HEK293 (cell line): ENCODE measurements at regions not wholly inside any gene's neighbourhood (a gene's known extent, or its start where the extent isn't known, plus 50 kb on each side); places are given as distances from the start of the nearest gene placed in this dataset.

Experiments used
- CTCF ChIA-PET: fragments of 350-600 bp; formaldehyde crosslinking; extraction: SDS; loops from one replicate; lab custom pipeline; 2021; ENCODE audit warnings: antibody characterized with exemption; lab: Yijun Ruan, JAX
- POLR2A ChIA-PET: fragments of 300-600 bp; formaldehyde crosslinking; extraction: SDS; loops from one replicate; lab custom pipeline; 2020; ENCODE audit warnings: antibody characterized with exemption, inconsistent platforms; lab: Yijun Ruan, JAX
- H3K27ac ChIP-seq: fragments of 200-500 bp; sonication (Bioruptor generic); 2 replicates; pipeline ENCODE4 v1.5.1; 2014; ENCODE audit warnings: low read depth, low read length, control low read depth, inconsistent platforms; ENCODE audit errors: extremely low read depth
- H3K36me3 ChIP-seq, 2 experiments: fragments of 200-500 bp in 1 of 2; sonication (Bioruptor generic) in 1 of 2; 1 replicate in 1 of 2; 2 replicates in 1 of 2; pipeline ENCODE4 v1.5.1; 2014 to 2017; ENCODE audit warnings: inconsistent platforms in 2 of 2, low read length in 2 of 2; ENCODE audit not compliant: control insufficient read depth in 2 of 2, insufficient read depth in 1 of 2
- H3K4me1 ChIP-seq: fragments of 200-500 bp; sonication (Bioruptor generic); 2 replicates; pipeline ENCODE4 v1.5.1; 2014; ENCODE audit warnings: mild to moderate bottlenecking, low read length, inconsistent platforms; ENCODE audit not compliant: control insufficient read depth, insufficient read depth
- H3K4me3 ChIP-seq: 2 replicates; pipeline ENCODE4 v1.5.1; 2011; ENCODE audit warnings: low read depth, mild to moderate bottlenecking, control low read depth, low read length, moderate library complexity
- H3K9me3 ChIP-seq: fragments of 200-500 bp; sonication (Bioruptor generic); 2 replicates; pipeline ENCODE4 v1.5.1; 2014; ENCODE audit warnings: low read depth, low read length, inconsistent platforms; ENCODE audit not compliant: control insufficient read depth, insufficient read depth
- FEZF1 ChIP-seq: fragments of 450-650 bp; formaldehyde crosslinking; IDR thresholded peaks from 2 replicates; pipeline ENCODE4 v1.5.1; 2016; ENCODE audit warnings: missing biosample characterization, missing genetic modification characterization
- INSM2 ChIP-seq: fragments of 450-650 bp; formaldehyde crosslinking; IDR thresholded peaks from 2 replicates; pipeline ENCODE4 v1.5.1; 2016; ENCODE audit warnings: missing biosample characterization, missing genetic modification characterization
- KLF1 ChIP-seq: fragments of 450-650 bp; formaldehyde crosslinking; IDR thresholded peaks from 2 replicates; pipeline ENCODE4 v1.5.1; 2016; ENCODE audit warnings: missing biosample characterization, missing genetic modification characterization
- MYNN ChIP-seq: fragments of 450-650 bp; formaldehyde crosslinking; IDR thresholded peaks from 2 replicates; pipeline ENCODE4 v1.5.1; 2016; ENCODE audit warnings: missing biosample characterization, missing genetic modification characterization, borderline replicate concordance
- MZF1 ChIP-seq: fragments of 450-650 bp; formaldehyde crosslinking; IDR thresholded peaks from 2 replicates; pipeline ENCODE4 v1.5.1; 2017; ENCODE audit warnings: missing biosample characterization, missing genetic modification characterization, borderline replicate concordance
- PBX3 ChIP-seq: sonication (generic); formaldehyde crosslinking; IDR thresholded peaks from 2 replicates; pipeline ENCODE4 v1.8.1; 2022; ENCODE audit warnings: mild to moderate bottlenecking, moderate library complexity, missing genetic modification reagents
- SCRT2 ChIP-seq: fragments of 450-650 bp; formaldehyde crosslinking; IDR thresholded peaks from 2 replicates; pipeline ENCODE4 v1.5.1; 2016; ENCODE audit warnings: missing biosample characterization, missing genetic modification characterization
- SETDB1 ChIP-seq: IDR thresholded peaks from one replicate; pipeline ENCODE4 v1.6.1; 2017; ENCODE audit warnings: mild to moderate bottlenecking, low read length, moderate library complexity, mixed read lengths; ENCODE audit not compliant: insufficient read length
- WT1 ChIP-seq: fragments of 450-650 bp; formaldehyde crosslinking; IDR thresholded peaks from 2 replicates; pipeline ENCODE4 v1.5.1; 2016; ENCODE audit warnings: missing biosample characterization, missing genetic modification characterization
- ZBTB10 ChIP-seq: fragments of 450-650 bp; formaldehyde crosslinking; IDR thresholded peaks from 2 replicates; pipeline ENCODE4 v1.5.1; 2016; ENCODE audit warnings: missing biosample characterization, missing genetic modification characterization
- ZBTB17 ChIP-seq: fragments of 450-650 bp; formaldehyde crosslinking; IDR thresholded peaks from 2 replicates; pipeline ENCODE4 v1.5.1; 2016; ENCODE audit warnings: missing biosample characterization, missing genetic modification characterization
- ZBTB20 ChIP-seq: fragments of 450-650 bp; formaldehyde crosslinking; IDR thresholded peaks from 2 replicates; pipeline ENCODE4 v1.5.1; 2016; ENCODE audit warnings: missing biosample characterization, missing genetic modification characterization
- ZBTB8A ChIP-seq: fragments of 450-650 bp; formaldehyde crosslinking; IDR thresholded peaks from 2 replicates; pipeline ENCODE4 v1.5.1; 2016; ENCODE audit warnings: missing biosample characterization, missing genetic modification characterization
- ZNF114 ChIP-seq: fragments of 450-650 bp; formaldehyde crosslinking; IDR thresholded peaks from 2 replicates; pipeline ENCODE4 v1.5.0; 2017; ENCODE audit warnings: missing biosample characterization, missing genetic modification characterization
- ZNF132 ChIP-seq: fragments of 450-650 bp; formaldehyde crosslinking; IDR thresholded peaks from 2 replicates; pipeline ENCODE4 v1.5.1; 2017; ENCODE audit warnings: missing biosample characterization, missing genetic modification characterization, borderline replicate concordance
- ZNF184 ChIP-seq: fragments of 450-650 bp; IDR thresholded peaks from 2 replicates; pipeline ENCODE4 v1.5.1; 2018; ENCODE audit warnings: missing biosample characterization, mild to moderate bottlenecking, missing genetic modification characterization
- ZNF19 ChIP-seq: fragments of 450-650 bp; formaldehyde crosslinking; IDR thresholded peaks from 2 replicates; pipeline ENCODE4; 2016; ENCODE audit warnings: missing biosample characterization, missing genetic modification characterization, low read depth
- ZNF416 ChIP-seq: fragments of 450-650 bp; formaldehyde crosslinking; IDR thresholded peaks from 2 replicates; pipeline ENCODE4 v1.5.1; 2016; ENCODE audit warnings: missing biosample characterization, missing genetic modification characterization
- ZNF426 ChIP-seq: fragments of 450-650 bp; formaldehyde crosslinking; IDR thresholded peaks from 2 replicates; pipeline ENCODE4 v1.5.1; 2017; ENCODE audit warnings: missing biosample characterization, missing genetic modification characterization, mild to moderate bottlenecking, inconsistent platforms, moderate library complexity
- ZNF561 ChIP-seq: fragments of 450-650 bp; IDR thresholded peaks from 2 replicates; pipeline ENCODE4 v1.5.1; 2018; ENCODE audit warnings: missing biosample characterization, missing genetic modification characterization, borderline replicate concordance
- ZNF571 ChIP-seq: fragments of 450-650 bp; formaldehyde crosslinking; IDR thresholded peaks from 2 replicates; pipeline ENCODE4 v1.5.0; 2017; ENCODE audit warnings: missing biosample characterization, missing genetic modification characterization
- ZNF629 ChIP-seq: fragments of 450-650 bp; formaldehyde crosslinking; IDR thresholded peaks from 2 replicates; pipeline ENCODE4 v1.5.1; 2017; ENCODE audit warnings: missing biosample characterization, missing genetic modification characterization
- ZNF654 ChIP-seq: fragments of 450-650 bp; formaldehyde crosslinking; IDR thresholded peaks from 2 replicates; pipeline ENCODE4 v1.5.1; 2016; ENCODE audit warnings: low read depth, missing biosample characterization, missing genetic modification characterization
- ZNF792 ChIP-seq: fragments of 450-650 bp; formaldehyde crosslinking; IDR thresholded peaks from 2 replicates; pipeline ENCODE4 v1.5.1; 2016; ENCODE audit warnings: missing biosample characterization, missing genetic modification characterization
- ZSCAN4 ChIP-seq: fragments of 450-650 bp; formaldehyde crosslinking; IDR thresholded peaks from 2 replicates; pipeline ENCODE4 v1.5.1; 2017; ENCODE audit warnings: missing biosample characterization, missing genetic modification characterization
- ZXDB ChIP-seq: fragments of 450-650 bp; formaldehyde crosslinking; IDR thresholded peaks from 2 replicates; pipeline ENCODE4 v1.5.1; 2016; ENCODE audit warnings: missing biosample characterization, missing genetic modification characterization

GRCh38 chr3:144770915-144771351 lies 799.3 kb downstream of the DIPK2A start:
- POLR2A ChIA-PET: no interaction called here
- TF ChIP-seq SETDB1 (no peak), ZNF654 (tag by site-specific recombination) (no peak), SCRT2 (no peak), ZNF629 (tag by site-specific recombination) (no peak), ZNF132 (tag by site-specific recombination) (no peak), ZBTB20 (tag by site-specific recombination) (no peak), ZNF426 (tag by site-specific recombination) (no peak), ZSCAN4 (tag by site-specific recombination) (no peak), ZXDB (no peak), ZBTB10 (tag by site-specific recombination) (no peak), FEZF1 (tag by site-specific recombination) (no peak), ZBTB8A (tag by site-specific recombination) (no peak), ZNF184 (tag by site-specific recombination) (no peak), WT1 (tag by site-specific recombination) (no peak), ZBTB17 (tag by site-specific recombination) (no peak), INSM2 (tag by site-specific recombination) (no peak), MYNN (tag by site-specific recombination) (no peak), ZNF19 (tag by site-specific recombination) (no peak)
- H3K4me1 ChIP-seq: no peaks in the 10 kb centered on the region
- H3K36me3 ChIP-seq: no peaks in the 10 kb centered on the region
- H3K27ac ChIP-seq: no peak overlapping the region
- H3K9me3 ChIP-seq: no peaks in the 10 kb centered on the region
- H3K4me3 ChIP-seq: no peak overlapping the region
- CTCF ChIA-PET: interaction anchor here (0.6 to 1.0 kb wide), 2 partner anchors 627 to 874 kb away, joined by 3 read pairs; no protein-coding TSS in a partner anchor

GRCh38 chr3:144771381-144771870 lies 799.8 kb downstream of the DIPK2A start:
- POLR2A ChIA-PET: no interaction called here
- TF ChIP-seq MZF1 (no peak), ZNF571 (tag by site-specific recombination) (no peak), ZNF114 (tag by site-specific recombination) (no peak), KLF1 (tag by site-specific recombination) (no peak), PBX3 (CRISPR knock-in tag) (no peak), ZNF792 (tag by site-specific recombination) (no peak), ZBTB10 (tag by site-specific recombination) (no peak), ZNF561 (tag by site-specific recombination) (no peak), ZNF416 (no peak)

More at GRCh38 chr3:144771381-144771870, 799.8 kb downstream of the DIPK2A start:
- Histone ChIP-seq H3K4me3 (no peak overlapping the region), H3K36me3 (no peaks in the 10 kb centered on the region), H3K27ac (no peak overlapping the region), H3K9me3 (no peaks in the 10 kb centered on the region), H3K4me1 (no peaks in the 10 kb centered on the region)
- CTCF ChIA-PET: interaction anchor here (0.6 to 1.0 kb wide), 2 partner anchors 628 to 875 kb away, joined by 3 read pairs; no protein-coding TSS in a partner anchor
